Skin of body (tissue), 1 donor: ENCODE measurements at regions not wholly inside any gene's neighbourhood (a gene's known extent, or its start where the extent isn't known, plus 50 kb on each side); places are given as distances from the start of the nearest gene placed in this dataset.

Experiments used
- DNase-seq: peaks from one replicate; lab custom pipeline; 2025; lab: John Stamatoyannopoulos, UW

DNA sequence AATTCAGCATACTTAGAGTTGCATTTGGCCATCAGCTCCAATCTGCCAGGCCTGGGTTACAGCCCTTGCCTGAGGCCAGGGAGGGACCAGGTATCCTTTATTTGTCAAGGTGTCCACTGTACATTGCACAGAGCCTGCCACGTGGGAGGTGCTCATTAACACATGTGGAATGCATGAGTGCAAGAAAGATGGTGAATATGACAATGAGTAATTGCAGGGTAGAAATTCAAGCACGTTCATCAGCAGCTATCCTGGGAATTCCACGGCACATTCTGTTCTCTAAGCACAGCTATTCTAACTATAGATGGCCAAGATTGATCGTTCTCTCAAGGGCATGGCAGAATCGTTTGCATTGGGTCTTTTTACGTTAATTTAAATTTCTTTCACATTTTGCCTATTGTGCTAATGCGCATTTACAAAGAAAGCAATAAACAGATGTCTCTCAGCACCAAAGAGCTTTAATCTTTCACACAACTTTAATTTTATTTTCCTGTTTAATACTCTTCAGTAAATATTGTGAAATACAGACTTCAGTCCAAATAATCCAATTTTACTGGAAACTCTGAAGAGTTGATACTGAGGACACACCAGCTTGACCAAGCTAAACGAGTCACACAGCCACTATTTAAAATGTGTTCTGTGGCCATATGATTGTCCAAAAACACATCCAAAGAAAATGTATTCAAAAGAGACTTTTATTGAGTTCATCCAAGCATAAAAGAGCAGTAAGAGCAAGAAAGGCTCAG is 1025.7 kb upstream of the TMEM132C start:
- no peak for DNase-seq

DNA sequence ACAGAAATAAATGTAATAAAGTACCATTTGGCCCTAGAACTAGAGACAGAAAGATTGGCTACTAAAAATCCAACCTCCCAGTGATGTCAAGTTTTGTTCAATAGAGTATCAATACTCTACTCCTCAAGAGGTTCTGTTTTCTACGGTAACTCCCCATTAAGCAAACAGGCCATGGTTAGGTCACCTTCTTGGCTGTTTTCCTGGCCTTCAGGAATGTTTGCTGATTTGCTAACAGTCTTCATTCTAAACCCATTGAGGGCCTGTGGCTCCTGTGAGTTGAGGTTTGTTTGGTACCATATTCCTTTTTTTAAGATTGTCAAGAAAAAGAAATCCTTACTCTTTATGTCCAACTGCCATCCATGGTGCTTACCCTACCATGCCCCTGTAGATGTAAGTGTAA is 1022.0 kb upstream of the TMEM132C start:
- no peak for DNase-seq

DNA sequence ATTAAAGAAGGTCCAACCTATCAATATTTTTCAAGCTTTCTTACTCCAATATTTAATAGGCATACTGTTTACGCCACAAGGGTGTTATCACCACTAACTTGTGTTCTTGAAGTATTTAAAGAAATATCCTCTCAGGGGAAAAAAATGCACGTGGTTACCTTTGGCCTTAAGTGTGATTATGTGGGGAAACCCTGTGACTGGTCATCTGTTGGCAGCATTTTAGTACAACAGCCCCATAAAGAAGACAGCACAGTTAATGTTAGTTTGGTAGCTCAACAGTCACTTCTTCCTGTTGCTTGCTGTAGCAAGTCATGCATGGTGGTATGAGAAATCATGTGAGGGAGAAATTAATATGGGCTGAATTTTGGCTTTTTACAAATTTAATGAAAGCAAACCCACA is 1021.5 kb upstream of the TMEM132C start:
- DNase-seq = no peak

DNA sequence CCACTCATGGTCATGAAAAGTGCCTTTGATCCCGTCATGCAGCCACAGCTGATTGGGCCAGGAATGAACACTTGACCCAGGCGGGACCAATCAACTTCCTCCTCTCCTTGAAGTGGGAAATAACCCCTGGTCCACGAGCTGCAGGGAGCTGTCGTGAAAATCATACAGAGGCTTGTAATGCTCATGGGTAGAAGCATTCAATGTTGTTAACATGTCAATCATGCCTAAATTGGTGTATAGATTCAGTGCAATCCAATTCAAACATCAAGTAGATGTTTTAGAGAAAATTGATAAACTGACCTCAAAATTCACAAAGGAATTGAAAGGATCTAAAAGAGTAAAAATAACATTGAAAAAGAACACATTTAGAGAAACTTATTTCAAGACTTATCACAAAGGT is 1019.0 kb upstream of the TMEM132C start:
- no peak for DNase-seq

DNA sequence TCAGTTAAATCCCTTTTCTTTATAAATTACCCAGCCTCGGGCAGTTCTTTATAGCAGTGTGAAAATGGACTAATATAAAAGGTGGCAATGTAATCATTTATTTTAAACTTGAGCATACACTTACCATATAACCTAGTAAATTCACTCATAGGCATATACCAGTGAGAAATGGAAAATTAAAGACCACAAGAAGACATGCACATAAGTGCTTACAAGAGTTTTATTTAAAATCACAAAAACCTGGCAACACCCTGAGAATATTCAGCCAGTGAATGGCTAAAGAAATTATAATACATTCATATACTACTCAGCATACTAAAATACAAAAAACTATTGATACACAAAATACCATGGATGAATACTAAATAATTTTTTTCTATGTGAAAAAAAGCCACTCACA is 1017.5 kb upstream of the TMEM132C start:
- DNase-seq = no peak

DNA sequence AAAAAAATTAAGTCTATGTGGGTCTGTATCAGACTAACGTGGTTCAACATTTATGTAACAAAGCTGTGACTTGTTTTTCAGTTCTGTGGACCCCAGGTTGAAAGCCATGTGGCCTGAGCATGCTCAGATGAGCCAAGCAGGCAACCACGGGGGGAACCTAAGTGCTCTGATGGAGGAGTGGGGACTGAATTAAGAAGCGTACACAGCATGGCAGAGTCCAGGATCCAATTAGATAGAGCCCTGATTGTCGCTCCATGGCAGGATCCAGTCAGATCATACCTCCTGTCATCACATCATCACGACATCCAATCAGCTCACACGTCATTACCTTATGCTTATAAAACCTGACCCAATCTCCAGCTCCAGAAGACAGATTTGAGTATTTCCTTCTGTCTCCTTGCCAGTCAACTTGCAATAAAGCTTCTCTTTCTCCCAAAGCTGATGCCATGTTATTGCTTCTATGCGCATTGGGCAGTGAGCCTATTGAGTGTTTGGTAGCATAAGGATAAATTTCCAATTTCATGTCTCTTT is 1013.1 kb upstream of the TMEM132C start:
- DNase-seq = no peak

DNA sequence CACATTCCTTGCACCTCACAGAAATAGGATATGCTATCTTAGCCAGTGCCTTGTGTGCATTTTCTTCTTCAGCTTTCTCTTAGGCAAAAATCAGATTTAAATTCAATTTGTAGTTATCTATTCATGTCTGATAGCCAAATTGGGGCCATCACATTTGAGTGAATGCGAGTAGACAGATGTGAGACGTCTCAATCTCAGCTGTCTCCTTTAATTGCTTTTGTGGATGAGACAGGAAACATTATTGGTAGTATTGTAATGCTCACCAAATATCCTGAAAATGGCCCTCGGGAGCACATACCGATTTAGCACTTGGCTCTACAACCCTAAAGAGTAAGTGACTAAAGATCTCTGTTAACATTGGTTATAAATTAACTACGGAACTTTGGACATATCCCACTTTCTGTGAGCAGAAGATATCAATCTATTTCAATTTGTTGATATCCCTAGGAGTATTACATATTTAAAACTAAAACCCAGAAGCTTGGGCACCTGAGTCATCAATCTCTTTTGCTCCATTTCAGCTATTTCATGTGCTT is 1012.5 kb upstream of the TMEM132C start:
- DNase-seq = no peak

DNA sequence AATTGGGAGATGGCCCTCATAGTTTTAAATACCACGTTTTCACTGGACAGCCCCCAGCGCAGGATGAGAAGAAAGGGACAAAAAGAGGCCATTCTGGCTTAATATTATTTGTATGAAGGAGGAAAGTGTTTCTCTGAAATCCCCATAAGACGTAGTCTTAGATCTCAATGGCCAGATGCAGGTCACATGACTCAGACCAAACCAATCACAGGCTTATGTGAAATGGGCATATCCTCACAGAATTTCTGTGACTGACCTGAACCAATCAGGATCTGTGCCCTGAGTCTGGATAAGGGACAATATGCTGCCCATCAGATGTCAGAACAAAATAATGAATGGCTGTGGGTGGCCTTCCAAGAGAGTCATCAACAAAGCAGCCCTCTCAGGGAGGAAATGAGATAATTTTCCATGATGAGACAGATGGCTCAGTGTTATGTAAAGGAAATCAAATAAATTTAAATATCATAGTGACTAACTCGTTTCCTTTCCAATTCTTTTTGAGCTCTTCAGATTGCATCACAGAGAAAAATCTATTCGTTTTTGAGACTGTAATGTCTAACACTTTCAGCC is 1009.5 kb upstream of the TMEM132C start:
- no peak for DNase-seq

DNA sequence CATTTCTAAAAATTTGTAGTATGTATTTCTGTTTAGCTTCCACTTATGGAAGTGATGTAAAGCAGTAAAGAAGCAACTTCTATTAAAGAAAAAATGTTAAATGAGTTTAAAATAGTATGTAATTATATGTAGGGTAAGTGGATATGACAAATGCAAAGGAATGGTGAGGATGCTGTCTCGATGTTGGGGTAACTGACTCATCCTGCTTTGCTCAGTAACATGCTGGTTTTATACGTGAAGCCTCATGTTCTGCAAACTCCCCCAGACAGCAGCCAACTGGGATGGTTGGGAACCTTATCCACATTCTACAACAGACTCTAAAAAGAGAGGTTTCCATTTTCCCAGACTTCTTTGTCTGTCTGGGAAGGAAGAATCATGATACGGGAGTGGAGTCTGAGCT is 1006.4 kb upstream of the TMEM132C start:
- DNase-seq = no peak

DNA sequence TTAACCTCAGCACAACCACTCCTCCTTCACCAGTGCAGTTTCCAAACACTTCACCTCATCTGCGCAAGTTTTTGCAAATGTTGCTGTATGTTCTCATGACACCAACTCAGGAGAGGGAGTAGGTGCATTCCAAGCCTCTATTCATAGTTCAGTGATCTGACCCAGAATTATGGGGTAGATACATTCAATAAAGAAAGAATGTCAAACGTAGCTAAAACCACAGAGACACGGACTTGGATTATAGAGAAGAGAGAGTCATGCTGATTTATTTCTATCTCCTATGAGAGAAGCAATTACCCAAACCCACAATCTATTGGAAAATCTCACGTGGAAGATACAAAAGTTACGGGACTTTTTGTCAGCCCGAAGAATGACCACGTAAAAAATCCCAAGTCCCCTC is 1006.0 kb upstream of the TMEM132C start:
- DNase-seq = no peak

DNA sequence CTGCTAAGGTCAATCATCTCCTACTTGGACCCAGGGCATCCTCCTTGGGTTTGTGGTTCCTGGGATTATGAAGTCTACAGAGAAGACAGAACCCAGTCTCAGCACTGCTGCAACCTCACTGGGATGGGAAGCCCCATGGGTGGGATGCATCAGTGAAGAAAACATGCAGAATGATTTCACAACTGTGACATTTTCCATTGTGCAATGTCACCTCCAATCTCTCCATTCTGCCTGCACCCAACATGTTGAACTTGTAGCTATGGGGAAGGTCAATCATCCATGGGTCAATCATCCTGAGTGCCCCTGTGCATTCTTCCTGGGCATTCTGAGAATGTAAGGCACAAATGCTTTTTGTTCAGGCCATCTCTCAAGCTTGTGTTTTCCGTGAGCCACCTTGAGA is 1004.4 kb upstream of the TMEM132C start:
- no peak for DNase-seq

DNA sequence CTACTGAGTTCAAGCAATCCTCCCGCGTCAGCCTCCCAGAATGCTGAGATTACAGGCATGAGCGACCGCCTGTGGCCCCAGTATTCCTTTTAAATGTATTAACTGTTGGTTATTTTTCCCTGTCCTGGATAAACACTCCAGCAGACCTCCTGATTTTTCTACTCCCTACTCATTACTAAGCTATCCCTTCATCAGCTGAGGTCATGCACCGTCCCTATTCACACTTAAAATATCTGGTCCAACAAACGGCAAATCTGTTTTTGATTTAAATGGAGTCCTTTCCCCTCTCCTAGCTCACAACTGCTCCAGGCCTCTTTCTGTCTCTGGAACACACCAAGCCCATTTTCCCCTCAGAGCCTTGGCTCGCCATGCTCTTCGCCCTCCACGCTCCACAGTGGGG is 1003.3 kb upstream of the TMEM132C start:
- DNase-seq = no peak

DNA sequence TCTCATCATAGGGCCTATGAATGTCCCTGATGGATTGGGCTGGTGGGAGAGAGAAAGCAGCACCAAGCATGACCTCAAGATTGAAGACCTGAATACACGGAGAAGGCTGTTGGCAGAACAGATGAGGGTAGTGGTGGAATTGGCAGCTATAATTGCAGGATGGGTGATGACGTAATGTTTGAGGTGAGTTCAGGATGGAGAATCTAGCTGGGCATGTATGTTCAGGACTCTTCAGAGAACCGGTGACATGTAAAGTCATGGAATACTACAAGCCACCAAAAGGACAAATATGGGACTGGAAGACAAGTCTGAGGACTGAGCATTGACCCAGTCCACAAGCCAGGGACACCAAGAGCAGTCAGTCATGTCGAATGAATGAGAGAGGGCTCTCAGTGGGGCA is 999.8 kb upstream of the TMEM132C start:
- no peak for DNase-seq

DNA sequence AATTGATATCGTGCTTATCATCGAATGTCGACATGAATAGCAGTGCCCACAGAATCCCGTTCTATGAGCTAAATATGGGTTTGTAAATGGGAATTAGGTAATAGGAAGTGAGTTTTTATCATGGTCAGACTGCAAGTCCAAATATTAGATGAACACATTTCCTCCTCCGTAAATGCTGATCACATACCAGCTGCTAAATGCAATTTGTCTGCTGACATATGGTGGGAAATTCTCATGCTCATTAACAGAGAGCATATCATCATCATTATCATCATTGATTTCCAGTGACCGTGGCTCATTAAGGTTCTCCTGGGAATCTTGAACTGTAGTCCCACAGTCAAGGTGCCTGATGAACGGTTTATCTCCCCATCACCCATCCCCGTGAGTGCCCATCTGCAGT is 998.8 kb upstream of the TMEM132C start:
- no peak for DNase-seq

DNA sequence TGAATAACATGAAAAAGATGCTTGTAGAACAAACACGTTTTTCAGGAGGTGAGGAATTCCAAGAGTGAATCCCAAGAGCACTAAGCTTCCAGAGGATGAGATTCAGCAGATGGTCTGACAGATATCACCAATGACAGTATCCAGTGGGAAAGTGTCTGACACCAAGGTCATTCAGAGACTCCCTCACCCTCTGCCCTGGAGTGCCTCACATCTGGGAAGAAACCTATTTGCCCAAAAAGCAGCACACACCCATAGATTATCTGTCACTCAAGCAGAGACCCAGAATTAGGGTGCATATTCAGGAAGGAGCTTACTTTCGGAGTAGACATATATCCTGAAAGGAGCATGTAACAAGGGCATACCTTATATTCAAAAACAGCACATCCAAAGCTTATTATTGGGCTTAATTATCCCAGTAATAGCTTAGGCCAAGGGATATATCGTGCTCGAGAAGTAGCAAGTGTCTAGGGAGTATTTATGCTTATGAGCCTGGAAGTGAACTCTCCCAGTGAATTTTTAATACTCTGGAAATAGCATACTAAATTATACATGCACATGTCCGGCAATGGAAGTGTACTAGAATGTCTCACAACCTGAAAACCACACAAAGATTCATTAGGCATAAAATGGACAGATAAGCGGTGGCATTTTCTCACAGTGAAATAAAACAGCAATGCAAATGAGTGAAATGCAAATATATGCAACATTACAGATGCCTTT is 998.1 kb upstream of the TMEM132C start:
- no peak for DNase-seq

DNA sequence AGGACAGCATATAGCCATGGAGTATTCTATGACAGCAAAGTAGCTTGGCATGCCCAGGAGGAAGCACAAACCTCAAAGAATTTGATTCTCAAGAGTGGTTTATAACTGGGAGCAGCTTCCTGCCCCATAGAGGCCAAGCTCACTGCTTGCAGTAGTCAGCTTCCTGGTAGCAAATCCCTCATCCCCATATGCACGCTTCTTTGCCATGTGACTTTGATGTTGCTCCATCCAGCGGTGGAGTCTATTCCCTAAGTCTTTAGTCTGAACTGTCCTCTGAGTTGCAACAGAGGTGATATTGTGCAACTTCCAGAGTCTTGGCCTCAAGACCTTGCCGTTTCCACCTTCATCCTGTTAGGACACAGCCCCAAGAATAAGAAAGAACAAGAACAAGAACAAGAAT is 996.8 kb upstream of the TMEM132C start:
- DNase-seq = no peak

DNA sequence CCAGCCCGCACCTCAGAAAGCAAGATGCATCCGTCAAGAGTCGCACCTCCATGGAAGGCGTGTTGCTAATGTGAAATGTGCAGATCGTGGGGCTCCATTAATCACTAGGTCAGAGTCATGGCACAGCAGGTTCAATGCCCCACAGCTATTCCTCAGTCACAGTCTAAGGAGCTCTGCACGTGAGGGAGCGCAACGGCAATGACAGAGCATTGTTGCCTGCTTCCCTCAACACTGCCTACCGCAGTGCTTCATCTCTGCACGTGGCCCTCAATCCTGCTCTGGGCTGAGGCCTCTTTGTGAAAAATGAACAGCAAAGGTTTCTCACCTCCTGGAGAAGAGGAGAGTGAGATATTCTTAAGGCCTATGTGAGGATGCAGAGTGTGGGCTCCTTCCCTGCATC is 995.2 kb upstream of the TMEM132C start:
- no peak for DNase-seq

DNA sequence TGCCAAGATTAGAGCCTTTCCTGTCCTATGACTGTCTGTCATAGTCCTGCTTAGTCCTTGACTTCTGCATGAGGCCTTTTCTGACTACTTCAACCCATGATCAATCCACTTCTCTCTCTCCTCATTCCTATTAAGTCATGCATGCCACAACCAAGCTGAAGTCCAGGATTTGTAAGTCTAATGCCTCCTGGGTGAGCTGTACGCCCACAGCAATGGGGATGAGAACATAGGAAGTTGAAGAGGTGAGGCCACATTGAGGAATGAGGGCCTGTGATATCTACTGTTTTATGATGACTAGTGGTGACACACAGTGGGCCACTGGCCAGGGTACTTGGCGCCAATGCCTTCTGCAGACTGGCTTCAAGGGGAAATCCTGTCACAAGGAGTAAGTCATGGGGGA is 994.1 kb upstream of the TMEM132C start:
- no peak for DNase-seq

DNA sequence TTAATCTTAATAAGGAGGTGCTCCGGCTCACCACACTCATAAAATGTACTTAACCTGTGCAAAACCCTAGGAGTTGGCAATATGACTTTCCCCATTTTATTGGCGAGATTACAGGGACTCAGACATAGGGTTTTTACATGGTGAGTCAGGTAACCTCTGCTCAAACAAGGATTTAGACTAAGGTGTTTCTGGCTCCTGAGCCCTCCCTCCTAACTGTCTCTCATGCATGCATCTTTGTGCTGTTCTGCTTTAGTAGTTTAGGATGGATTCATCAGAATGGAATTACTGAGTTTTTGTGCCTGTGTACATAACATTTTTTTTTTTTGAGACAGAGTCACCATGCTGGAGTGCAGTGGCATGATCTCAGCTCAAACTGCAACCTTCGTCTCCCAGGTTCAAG is 993.3 kb upstream of the TMEM132C start:
- no peak for DNase-seq

DNA sequence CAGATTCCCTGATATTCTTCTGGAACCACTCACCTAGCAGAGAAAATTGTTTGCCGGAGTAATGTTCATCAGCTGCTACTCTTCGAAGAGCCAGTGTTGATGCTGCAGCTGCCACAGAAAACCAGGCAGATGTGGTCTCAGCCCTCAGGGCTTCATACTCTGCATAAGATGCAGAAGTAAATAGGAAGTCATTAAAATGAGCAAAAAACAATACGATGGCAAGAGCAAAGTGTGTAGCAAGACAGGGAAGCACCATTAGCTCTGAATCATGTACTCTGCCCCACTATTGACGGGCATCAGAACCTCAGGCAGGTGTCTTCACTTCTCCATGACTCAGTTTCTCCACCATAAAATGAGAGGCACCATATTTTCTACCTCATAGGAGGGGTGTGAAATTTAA is 991.6 kb upstream of the TMEM132C start:
- no peak for DNase-seq

DNA sequence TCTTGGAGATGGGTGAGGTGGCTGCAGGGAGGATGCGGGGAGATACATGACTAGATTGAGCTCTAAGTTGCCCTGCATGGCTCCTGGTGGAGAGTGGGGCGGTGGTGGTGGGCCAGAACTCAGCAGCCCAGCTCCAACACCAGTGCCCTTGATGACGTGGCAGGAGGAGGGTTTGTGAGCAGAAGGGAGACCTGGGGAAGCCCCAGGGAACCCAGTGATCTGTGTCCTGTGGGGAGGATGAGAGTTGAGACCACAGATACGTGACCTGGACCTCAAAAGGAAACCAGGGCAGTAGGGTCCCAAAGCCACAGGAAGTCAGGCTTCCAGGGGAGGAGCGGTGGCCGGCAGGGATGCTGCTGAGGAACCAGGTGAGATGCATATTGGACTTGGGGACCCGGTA is 989.1 kb upstream of the TMEM132C start:
- no peak for DNase-seq

DNA sequence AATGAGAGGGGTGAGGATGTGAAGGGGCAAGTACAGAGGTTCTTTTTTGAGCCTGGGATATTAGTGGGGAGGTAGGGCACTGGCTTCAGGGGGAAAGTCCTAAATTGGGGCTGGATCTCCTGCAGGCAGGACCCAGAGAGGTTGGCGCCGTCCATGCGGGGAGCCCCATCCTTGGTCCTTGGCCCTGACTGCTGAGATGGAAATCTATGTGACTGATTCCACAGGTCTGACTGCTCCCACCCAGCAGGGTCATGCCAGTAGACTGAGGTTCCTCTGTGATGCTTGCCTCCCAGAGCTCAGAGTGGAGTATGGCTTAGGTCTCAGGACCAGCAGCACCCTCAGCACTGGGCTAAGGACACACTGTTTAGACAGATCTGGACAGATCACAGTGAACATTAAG is 988.6 kb upstream of the TMEM132C start:
- no peak for DNase-seq
